HUES6 (cell line): ENCODE measurements at regions not wholly inside any gene's neighbourhood (a gene's known extent, or its start where the extent isn't known, plus 50 kb on each side); places are given as distances from the start of the nearest gene placed in this dataset.

ENCODE experiments used
- H3K27ac ChIP-seq: 2 replicates; pipeline ENCODE4 v1.7.0; 2013; ENCODE audit warnings: low read depth, mild to moderate bottlenecking, low read length, inconsistent platforms
- H3K27me3 ChIP-seq: 2 replicates; pipeline ENCODE4 v1.6.1; 2013; ENCODE audit warnings: low read length; ENCODE audit not compliant: control insufficient read depth, insufficient read depth
- H3K36me3 ChIP-seq: 2 replicates; pipeline ENCODE4 v1.6.1; 2013; ENCODE audit warnings: low read length; ENCODE audit not compliant: control insufficient read depth, insufficient read depth
- H3K4me1 ChIP-seq: 2 replicates; pipeline ENCODE4 v1.6.1; 2013; ENCODE audit warnings: low read length; ENCODE audit not compliant: control insufficient read depth, insufficient read depth
- H3K4me3 ChIP-seq: 2 replicates; pipeline ENCODE4 v1.5.1; 2013; ENCODE audit warnings: low read depth, low read length
- H3K9ac ChIP-seq: one replicate; pipeline ENCODE4 v1.6.1; 2013; ENCODE audit warnings: mild to moderate bottlenecking, low read length
- H3K9me3 ChIP-seq: 2 replicates; pipeline ENCODE4 v1.6.1; 2013; ENCODE audit warnings: low read depth, low read length; ENCODE audit not compliant: control insufficient read depth, insufficient read depth

DNA sequence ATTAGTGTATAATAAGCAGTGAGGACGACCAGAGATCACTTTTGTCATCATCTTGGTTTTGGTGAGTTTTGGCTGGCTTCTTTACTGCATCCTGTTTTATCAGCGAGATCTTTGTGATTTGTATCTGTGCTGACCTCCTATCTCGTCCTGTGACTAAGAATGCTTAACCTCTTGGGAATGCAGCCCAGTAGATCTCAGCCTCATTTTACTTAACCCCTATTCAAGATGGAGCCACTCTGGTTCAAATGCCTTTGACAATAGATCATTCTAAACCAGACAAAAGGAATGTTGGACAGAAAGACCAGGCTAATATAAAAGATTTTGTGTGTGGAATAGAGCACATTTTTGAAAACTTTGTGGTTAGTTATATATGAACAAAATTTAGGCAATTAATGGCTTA is 618.5 kb upstream of the BCHE start:
- Histone ChIP-seq H3K9ac (no peak overlapping the region), H3K36me3 (no peaks in the 10 kb centered on the region), H3K27me3 (no peaks in the 10 kb centered on the region), H3K9me3 (no peaks in the 10 kb centered on the region), H3K4me1 (no peaks in the 10 kb centered on the region), H3K27ac (no peak overlapping the region), H3K4me3 (no peak overlapping the region)

DNA sequence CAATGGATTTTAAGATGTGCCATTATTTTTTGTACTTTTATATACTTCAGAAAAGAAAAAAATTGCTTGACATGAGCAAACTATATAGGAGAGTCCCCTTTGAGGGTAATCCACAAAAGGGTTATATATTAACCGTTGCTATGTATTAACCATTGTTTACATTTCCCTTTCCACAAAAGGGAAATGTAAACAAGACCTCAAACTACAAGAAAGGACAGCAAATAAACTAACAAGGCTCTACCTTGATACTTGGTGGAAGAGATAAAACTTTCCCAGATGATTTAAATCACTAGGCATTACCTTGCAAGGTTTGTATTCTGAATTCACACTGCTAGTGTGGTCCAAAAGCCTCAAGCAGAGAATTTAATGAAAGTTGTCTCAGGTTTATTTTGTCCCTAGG is 616.3 kb upstream of the BCHE start:
- Histone ChIP-seq H3K36me3 (no peaks in the 10 kb centered on the region), H3K9me3 (no peaks in the 10 kb centered on the region), H3K27ac (no peak overlapping the region), H3K27me3 (no peaks in the 10 kb centered on the region), H3K9ac (no peak overlapping the region), H3K4me3 (no peak overlapping the region), H3K4me1 (no peaks in the 10 kb centered on the region)

DNA sequence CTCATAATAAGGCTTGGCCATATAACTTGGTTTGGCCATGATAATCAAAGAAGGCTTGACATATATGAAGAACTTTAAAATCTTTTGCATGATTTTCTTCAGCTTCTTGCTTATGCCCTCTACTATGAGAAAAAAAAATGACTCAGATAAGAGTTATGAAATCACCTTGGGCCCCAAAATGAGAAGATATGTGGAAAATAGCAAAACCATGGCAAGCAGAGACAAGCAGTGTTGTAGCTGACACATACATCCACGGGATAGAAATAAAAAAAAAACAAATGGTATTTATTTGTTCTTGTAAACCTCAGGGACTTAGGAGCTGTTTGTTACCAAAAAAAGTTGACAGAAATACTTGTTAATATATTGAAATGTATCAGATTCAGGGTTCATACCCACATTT is 614.8 kb upstream of the BCHE start:
- Histone ChIP-seq H3K9ac (no peak overlapping the region), H3K4me3 (no peak overlapping the region), H3K9me3 (no peaks in the 10 kb centered on the region), H3K4me1 (no peaks in the 10 kb centered on the region), H3K27ac (no peak overlapping the region), H3K36me3 (no peaks in the 10 kb centered on the region), H3K27me3 (no peaks in the 10 kb centered on the region)

DNA sequence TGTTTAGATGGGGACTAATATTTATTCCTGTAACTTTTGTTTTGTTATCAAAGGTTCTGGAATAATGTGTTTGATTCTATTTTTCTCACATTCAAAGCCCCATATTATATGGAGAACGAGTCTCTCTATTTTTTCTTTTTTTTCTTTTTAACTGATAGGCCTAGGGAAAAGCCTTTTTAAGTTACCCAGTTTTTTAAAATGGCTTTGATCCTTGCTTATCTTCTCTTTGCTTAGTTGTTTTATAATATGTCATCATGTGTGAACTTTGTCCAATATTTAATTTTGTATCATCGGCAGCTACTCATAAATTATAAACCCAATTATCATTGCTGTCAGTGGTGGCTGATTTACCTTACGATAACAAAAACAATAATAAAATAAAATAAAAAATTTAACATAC is 610.3 kb upstream of the BCHE start:
- no peak overlapping the region for H3K4me3 ChIP-seq
- H3K9me3 ChIP-seq: no peaks in the 10 kb centered on the region
- H3K9ac ChIP-seq: no peak overlapping the region
- no peaks in the 10 kb centered on the region for H3K36me3 ChIP-seq
- H3K27me3 ChIP-seq: no peaks in the 10 kb centered on the region
- H3K27ac ChIP-seq: no peak overlapping the region
- peaks cover 7% of the 10 kb centered on the region; the same call in 1 of the 2 replicates for H3K4me1 ChIP-seq

DNA sequence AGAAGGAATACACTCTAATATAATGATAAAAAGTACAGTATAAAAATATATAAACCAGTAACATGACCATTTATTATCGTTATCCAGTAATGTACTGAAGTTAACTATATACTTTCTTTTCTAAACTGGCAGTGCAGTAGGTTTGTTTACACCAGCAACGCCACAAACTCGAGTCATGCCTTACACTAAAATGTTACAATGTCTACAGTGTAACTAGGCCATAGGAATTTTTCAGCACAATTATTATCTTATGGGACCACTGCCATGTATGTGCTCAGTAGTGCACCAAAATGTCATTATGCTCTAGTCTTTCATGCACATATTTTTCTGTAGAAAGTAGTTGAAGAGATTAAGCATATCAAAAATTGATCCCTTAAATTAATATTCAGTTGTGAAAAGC is 609.8 kb upstream of the BCHE start:
- Histone ChIP-seq H3K27me3 (no peaks in the 10 kb centered on the region), H3K4me3 (no peak overlapping the region), H3K9me3 (no peaks in the 10 kb centered on the region), H3K36me3 (no peaks in the 10 kb centered on the region), H3K27ac (no peak overlapping the region), H3K4me1 (peaks cover 7% of the 10 kb centered on the region; the same call in 1 of the 2 replicates), H3K9ac (no peak overlapping the region)

DNA sequence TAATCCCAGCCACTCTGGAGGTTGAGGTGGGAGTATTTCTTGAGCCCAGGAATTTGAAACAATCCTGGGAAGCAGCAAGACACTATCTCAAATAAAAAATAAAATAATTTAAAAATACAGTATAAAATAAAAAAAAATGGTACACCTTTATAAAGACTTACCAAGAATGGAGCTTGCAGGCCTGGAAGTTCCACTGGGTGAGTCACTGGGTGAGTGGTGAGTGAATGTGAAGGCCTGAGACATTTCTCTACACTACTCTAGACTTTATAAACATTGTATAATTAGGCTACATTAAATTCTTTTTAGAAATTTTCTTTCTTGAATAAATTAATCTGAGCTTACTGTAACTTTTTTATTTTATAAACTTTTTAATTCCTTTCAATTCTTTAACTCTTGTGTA is 609.1 kb upstream of the BCHE start:
- no peaks in the 10 kb centered on the region for H3K27me3 ChIP-seq
- peaks cover 7% of the 10 kb centered on the region; the same call in 1 of the 2 replicates for H3K4me1 ChIP-seq
- no peaks in the 10 kb centered on the region for H3K36me3 ChIP-seq
- no peak overlapping the region for H3K4me3 ChIP-seq
- H3K9ac ChIP-seq: no peak overlapping the region
- H3K9me3 ChIP-seq: no peaks in the 10 kb centered on the region
- no peak overlapping the region for H3K27ac ChIP-seq

DNA sequence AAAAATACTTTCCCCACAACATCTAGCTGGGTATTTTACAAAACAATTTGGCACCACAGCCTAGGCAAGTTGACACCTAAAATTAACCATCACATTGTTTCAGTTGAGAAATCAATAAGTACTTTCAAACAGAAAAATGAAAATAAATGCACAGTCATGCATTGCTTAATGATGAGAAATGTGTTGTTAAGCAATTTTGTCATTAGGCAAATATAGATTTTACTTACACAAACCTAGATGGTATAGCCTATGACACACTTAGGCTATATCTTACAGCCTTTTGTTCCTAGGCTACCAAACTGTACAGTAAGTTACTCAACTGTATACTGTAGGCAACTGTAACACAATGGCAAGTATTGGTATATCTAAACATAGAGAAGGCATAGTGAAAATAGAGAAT is 608.6 kb upstream of the BCHE start:
- H3K4me3 ChIP-seq: no peak overlapping the region
- H3K27ac ChIP-seq: no peak overlapping the region
- no peak overlapping the region for H3K9ac ChIP-seq
- no peaks in the 10 kb centered on the region for H3K36me3 ChIP-seq
- no peaks in the 10 kb centered on the region for H3K27me3 ChIP-seq
- H3K4me1 ChIP-seq: peaks cover 7% of the 10 kb centered on the region; the same call in 1 of the 2 replicates
- H3K9me3 ChIP-seq: no peaks in the 10 kb centered on the region

DNA sequence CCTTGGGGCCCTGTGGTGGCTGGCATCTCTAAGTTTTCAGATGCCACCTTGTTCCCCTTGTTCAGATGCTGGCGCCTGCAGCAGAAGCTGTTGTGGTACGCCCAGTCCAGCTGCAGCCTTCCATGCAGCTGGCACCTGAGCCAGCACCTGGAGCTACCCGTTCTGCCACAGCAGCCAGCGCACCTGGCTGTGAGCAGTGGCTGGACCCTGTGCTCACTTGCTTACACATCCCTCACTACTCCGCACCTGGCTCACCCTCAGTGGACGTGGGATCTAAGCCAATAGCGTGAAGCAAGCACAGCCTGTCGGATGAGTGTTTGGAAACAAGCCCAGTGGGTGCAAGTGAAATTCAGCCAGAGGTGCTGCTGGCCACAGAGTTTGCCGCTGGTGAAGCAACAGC is 607.5 kb upstream of the BCHE start:
- Histone ChIP-seq H3K4me1 (peaks cover 7% of the 10 kb centered on the region; the same call in 1 of the 2 replicates), H3K27me3 (no peaks in the 10 kb centered on the region), H3K27ac (no peak overlapping the region), H3K9me3 (no peaks in the 10 kb centered on the region), H3K9ac (no peak overlapping the region), H3K4me3 (no peak overlapping the region), H3K36me3 (no peaks in the 10 kb centered on the region)

DNA sequence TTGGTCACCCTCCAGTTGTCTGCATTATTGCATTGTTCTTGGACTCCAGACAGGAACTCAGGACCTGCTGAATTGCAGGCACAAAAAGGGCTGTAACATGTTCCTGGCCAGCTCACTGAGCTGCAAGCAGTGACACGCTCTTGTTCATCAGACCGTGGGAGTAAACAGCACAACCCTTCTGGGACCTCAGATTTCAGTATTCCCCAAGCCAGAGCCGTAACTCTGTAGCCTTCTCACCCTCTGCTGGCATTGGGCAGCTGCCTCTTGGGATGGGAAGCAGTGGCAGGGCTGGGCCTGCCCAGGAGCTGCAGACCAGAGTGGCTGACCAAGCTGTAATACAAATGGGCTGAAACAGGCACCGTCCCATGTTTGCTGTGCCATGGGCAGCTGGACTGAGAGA is 607.1 kb upstream of the BCHE start:
- no peaks in the 10 kb centered on the region for H3K27me3 ChIP-seq

DNA sequence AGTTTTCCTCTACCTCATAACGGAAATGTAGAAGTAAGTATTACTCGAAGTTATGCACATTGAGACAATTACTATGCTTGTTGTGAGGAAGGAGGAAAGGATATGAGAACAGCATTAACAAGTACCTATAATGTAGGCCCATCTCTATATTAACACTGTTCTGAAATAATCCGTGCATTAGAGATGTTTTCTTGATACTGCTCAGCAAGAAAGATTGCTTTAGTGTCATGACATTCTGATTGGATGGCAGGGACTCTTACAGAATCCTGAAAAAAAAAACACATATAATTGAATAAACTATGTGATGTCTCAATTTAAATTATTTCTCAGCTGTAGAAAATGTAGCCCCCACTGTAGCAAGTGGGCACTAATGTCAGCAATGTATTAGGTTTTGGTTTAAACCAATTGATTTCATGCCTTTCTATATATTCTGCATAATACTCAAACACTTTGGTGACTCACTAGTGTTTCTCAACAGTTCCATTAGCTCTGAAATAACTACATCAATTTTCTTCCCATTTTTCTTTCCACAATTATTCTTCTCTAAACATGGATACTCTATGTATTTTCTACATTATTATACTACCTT is 598.3 kb upstream of the BCHE start:
- Histone ChIP-seq H3K27ac (no peak overlapping the region), H3K4me1 (no peaks in the 10 kb centered on the region), H3K9me3 (no peaks in the 10 kb centered on the region), H3K9ac (no peak overlapping the region), H3K27me3 (no peaks in the 10 kb centered on the region), H3K36me3 (no peaks in the 10 kb centered on the region), H3K4me3 (no peak overlapping the region)

More for the DNA sequence above, 607.1 kb upstream of the BCHE start:
- Histone ChIP-seq H3K27ac (no peak overlapping the region), H3K9ac (no peak overlapping the region), H3K4me3 (no peak overlapping the region), H3K4me1 (peaks cover 7% of the 10 kb centered on the region; the same call in 1 of the 2 replicates), H3K36me3 (no peaks in the 10 kb centered on the region), H3K9me3 (no peaks in the 10 kb centered on the region)

DNA sequence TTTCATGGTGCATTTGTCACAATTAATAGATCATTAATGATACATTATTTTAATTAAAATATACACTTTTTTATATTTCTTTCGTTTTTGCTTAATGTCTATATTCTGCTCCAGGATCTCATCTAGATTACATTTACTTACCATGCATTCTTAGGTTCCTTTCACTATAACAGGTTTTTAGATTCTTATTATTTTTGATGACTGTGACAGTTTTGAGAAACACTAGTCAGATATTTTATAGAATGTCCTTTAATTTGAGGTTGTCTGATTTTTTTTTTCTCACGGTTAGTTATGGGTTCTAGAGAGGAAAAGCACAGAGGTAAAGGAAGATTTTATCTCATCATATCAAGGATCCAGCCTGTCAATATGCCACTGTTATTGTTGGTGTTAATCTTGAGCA is 595.8 kb upstream of the BCHE start:
- no peaks in the 10 kb centered on the region for H3K27me3 ChIP-seq
- H3K9ac ChIP-seq: no peak overlapping the region
- H3K4me1 ChIP-seq: no peaks in the 10 kb centered on the region
- H3K36me3 ChIP-seq: no peaks in the 10 kb centered on the region
- no peak overlapping the region for H3K4me3 ChIP-seq
- H3K9me3 ChIP-seq: no peaks in the 10 kb centered on the region
- no peak overlapping the region for H3K27ac ChIP-seq
